ENCODE measurements at regions not wholly inside any gene's neighbourhood (a gene's known extent, or its start where the extent isn't known, plus 50 kb on each side); places are given as distances from the start of the nearest gene placed in this dataset.

GRCh38 chr13:111666164-111666776, 345.8 kb downstream of the TEX29 start:
- TF ChIP-seq CTCF (IDR thresholded peaks at IDR 0.05): no peak
- TF ChIP-seq ZFX (IDR thresholded peaks at IDR 0.05; ENCODE audit: borderline replicate concordance): no peak
